Chondrocyte (in vitro differentiated cells): ENCODE measurements at regions not wholly inside any gene's neighbourhood (a gene's known extent, or its start where the extent isn't known, plus 50 kb on each side); places are given as distances from the start of the nearest gene placed in this dataset.

Experiments
- DNase-seq: peaks from one replicate; pipeline ENCODE4 v3.0.0; 2021; ENCODE audit warnings: mixed read lengths, low spot score
- H3K27ac Mint-ChIP-seq: one replicate; pipeline ENCODE4 v1.8.0; 2021; ENCODE audit warnings: mild to moderate bottlenecking, moderate library complexity, mixed read lengths; ENCODE audit not compliant: unreplicated experiment
- H3K27me3 Mint-ChIP-seq: 2 replicates; pipeline ENCODE4 v1.8.0; 2021; ENCODE audit warnings: low read depth, mixed read lengths
- H3K36me3 Mint-ChIP-seq: 2 replicates; pipeline ENCODE4 v1.8.0; 2021; ENCODE audit warnings: low read depth, mixed read lengths
- H3K4me1 Mint-ChIP-seq: 2 replicates; pipeline ENCODE4 v1.8.0; 2021; ENCODE audit warnings: low read depth, mild to moderate bottlenecking, mixed read lengths
- H3K4me3 Mint-ChIP-seq: one replicate; pipeline ENCODE4 v1.8.0; 2021; ENCODE audit warnings: mild to moderate bottlenecking, moderate library complexity, mixed read lengths; ENCODE audit not compliant: unreplicated experiment
- H3K9me3 Mint-ChIP-seq: 2 replicates; pipeline ENCODE4 v1.8.0; 2021; ENCODE audit warnings: low read depth, mixed read lengths
- CTCF ChIP-seq: fragments of 200-600 bp; sonication (generic); IDR thresholded peaks from 2 replicates; pipeline ENCODE4 v1.5.0; 2021; ENCODE audit warnings: antibody characterized with exemption, mild to moderate bottlenecking, moderate library complexity

DNA sequence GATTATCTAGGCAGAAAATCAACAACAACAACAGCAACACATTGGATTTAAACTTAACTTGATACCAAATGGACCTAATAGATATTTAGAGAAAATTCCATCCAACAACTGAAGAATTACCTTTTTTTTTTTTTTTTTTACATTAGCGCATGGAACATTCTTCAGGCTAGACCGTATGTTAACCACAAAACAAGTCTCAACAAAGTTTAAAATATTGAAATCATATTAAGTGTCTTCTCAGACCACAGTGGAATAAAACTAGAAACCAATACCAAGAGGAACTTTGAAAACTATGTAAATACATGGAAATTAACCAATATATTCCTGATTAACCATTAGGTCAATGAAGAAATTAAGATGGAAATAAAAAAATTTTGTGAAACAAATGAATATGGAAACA is 315.8 kb downstream of the CSNK1G3 start:
- Mint-ChIP-seq H3K4me3 (no peak overlapping the region), H3K27ac (no peak overlapping the region), H3K27me3 (no peaks in the 10 kb centered on the region), H3K9me3 (peaks cover 29% of the 10 kb centered on the region), H3K4me1 (no peaks in the 10 kb centered on the region), H3K36me3 (peaks cover 4% of the 10 kb centered on the region)
- no peak for TF ChIP-seq CTCF
- no peak for DNase-seq

DNA sequence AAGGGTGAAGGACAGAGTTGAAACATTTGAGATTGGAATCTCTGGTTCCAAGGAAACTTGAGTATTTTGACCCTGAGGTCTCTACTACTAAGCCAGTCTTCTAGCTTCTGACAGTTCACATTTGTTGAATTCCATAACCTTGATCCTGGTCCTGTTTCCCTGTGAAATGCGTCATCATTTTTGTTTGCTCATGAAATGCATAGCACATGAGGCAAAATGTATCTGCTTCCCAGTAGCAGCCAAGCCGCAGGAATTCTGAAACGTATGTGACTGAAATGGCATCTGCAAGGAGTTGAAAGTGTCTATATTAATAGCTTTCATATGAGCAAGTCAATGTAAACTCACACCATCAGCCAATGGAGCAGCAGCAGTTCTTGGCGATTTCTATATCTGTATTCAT is 307.9 kb downstream of the CSNK1G3 start:
- no peak for DNase-seq

DNA sequence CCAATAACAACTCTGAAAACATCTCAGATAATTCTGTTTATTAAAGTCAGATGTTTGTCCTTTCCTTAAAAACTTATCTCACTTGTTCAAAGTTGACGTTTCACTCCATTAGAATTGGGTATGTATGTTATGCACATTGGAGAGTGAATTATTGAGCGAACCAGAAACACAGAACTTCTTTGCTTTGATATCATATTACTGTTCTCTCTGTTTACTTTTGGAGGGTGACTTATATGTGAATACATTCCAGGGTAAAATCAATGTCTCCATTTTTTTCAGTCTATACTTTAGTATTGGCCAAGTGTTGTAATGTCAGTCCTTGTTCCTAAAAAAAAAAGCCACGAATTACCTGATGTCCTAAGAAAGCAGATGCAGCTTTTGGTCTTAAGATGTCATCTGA is 307.4 kb downstream of the CSNK1G3 start:
- H3K4me1 Mint-ChIP-seq: peaks cover 28% of the 10 kb centered on the region
- no peaks in the 10 kb centered on the region for H3K27me3 Mint-ChIP-seq
- TF ChIP-seq CTCF: no peak
- H3K36me3 Mint-ChIP-seq: no peaks in the 10 kb centered on the region
- peaks cover 2% of the 10 kb centered on the region for H3K9me3 Mint-ChIP-seq
- peak overlapping the region; percentile 74 for H3K27ac Mint-ChIP-seq
- no peak for DNase-seq
- no peak overlapping the region for H3K4me3 Mint-ChIP-seq

More for the DNA sequence above, 307.9 kb downstream of the CSNK1G3 start:
- H3K9me3 Mint-ChIP-seq: peaks cover 6% of the 10 kb centered on the region
- peaks cover 23% of the 10 kb centered on the region for H3K4me1 Mint-ChIP-seq
- no peak overlapping the region for H3K4me3 Mint-ChIP-seq
- no peaks in the 10 kb centered on the region for H3K27me3 Mint-ChIP-seq
- TF ChIP-seq CTCF: no peak
- peak overlapping the region; percentile 74 for H3K27ac Mint-ChIP-seq
- H3K36me3 Mint-ChIP-seq: no peaks in the 10 kb centered on the region

- H3K27me3 Mint-ChIP-seq: no peaks in the 10 kb centered on the region
- no peaks in the 10 kb centered on the region for H3K36me3 Mint-ChIP-seq
- no peak for TF ChIP-seq CTCF
Measured at GRCh38 chr5:123817267-123817666, 305.3 kb downstream of the CSNK1G3 start.

GRCh38 chr5:123814801-123815470 is 303.0 kb downstream of the CSNK1G3 start:
- Mint-ChIP-seq H3K4me1 (peaks cover 36% of the 10 kb centered on the region), H3K9me3 (peaks cover 2% of the 10 kb centered on the region), H3K27me3 (no peaks in the 10 kb centered on the region), H3K27ac (peak overlapping the region; percentile 1), H3K36me3 (no peaks in the 10 kb centered on the region), H3K4me3 (peak overlapping the region; percentile 7)
- DNase-seq: no peak
- no peak for TF ChIP-seq CTCF

More at GRCh38 chr5:123817267-123817666, 305.3 kb downstream of the CSNK1G3 start:
- peaks cover 2% of the 10 kb centered on the region for H3K9me3 Mint-ChIP-seq
- H3K4me3 Mint-ChIP-seq: no peak overlapping the region
- peaks cover 40% of the 10 kb centered on the region for H3K4me1 Mint-ChIP-seq
- DNase-seq: no peak
- no peak overlapping the region for H3K27ac Mint-ChIP-seq
